PC-3 (cell line): ENCODE measurements at regions not wholly inside any gene's neighbourhood (a gene's known extent, or its start where the extent isn't known, plus 50 kb on each side); places are given as distances from the start of the nearest gene placed in this dataset.

Experiments used
- ATAC-seq: fragments of 200-7000 bp; cut with Tn5 transposase; 2 replicates; pipeline ENCODE4 v1.9.1; 2020; ENCODE audit warnings: mild to moderate bottlenecking, moderate library complexity
- BruUV-seq: library from RNA; stranded (reverse); fragments of 400-500 nt; replicated peaks from 2 replicates; lab custom pipeline; 2021; lab: Mats Ljungman, UMichigan
- CTCF ChIA-PET: fragments of 300-600 bp; sonication (Branson Sonifier 250); formaldehyde crosslinking; loops from one replicate; lab custom pipeline; 2022; ENCODE audit warnings: antibody characterized with exemption; lab: Charles Lee
- POLR2A ChIA-PET: fragments of 300-600 bp; sonication (Branson Sonifier 250); formaldehyde crosslinking; loops from one replicate; lab custom pipeline; 2022; ENCODE audit warnings: antibody characterized with exemption; ENCODE audit not compliant: unreplicated experiment; lab: Charles Lee
- DNase-seq: peaks from one replicate; pipeline ENCODE4 v3.0.0-alpha.2; 2015
- H2AFZ ChIP-seq: fragments of 300-600 bp; sonication (generic); 2 replicates; pipeline ENCODE4 v1.6.0; 2016; ENCODE audit warnings: antibody characterized with exemption, low read length
- H3F3A ChIP-seq: fragments of 300-600 bp; sonication (generic); one replicate; pipeline ENCODE4 v1.6.0; 2017; ENCODE audit warnings: antibody characterized with exemption, low read length, control low read depth, mild to moderate bottlenecking; ENCODE audit not compliant: unreplicated experiment
- H3K27ac ChIP-seq: fragments of 300-600 bp; sonication (generic); 2 replicates; pipeline ENCODE4 v1.5.1; 2016; ENCODE audit warnings: mild to moderate bottlenecking, low read length
- H3K27me3 ChIP-seq: fragments of 300-600 bp; sonication (generic); 2 replicates; pipeline ENCODE4 v1.6.1; 2016; ENCODE audit warnings: low read length, mixed read lengths
- H3K36me3 ChIP-seq: fragments of 300-600 bp; sonication (generic); 2 replicates; pipeline ENCODE4 v1.6.1; 2016; ENCODE audit warnings: low read depth, mixed run types, low read length, mixed read lengths
- H3K4me1 ChIP-seq: fragments of 300-600 bp; sonication (generic); 2 replicates; pipeline ENCODE4 v1.5.1; 2016; ENCODE audit warnings: low read length; ENCODE audit not compliant: insufficient read depth
- H3K4me2 ChIP-seq: fragments of 300-600 bp; sonication (generic); 2 replicates; pipeline ENCODE4 v1.6.0; 2016; ENCODE audit warnings: low read length
- H3K4me3 ChIP-seq: fragments of 300-600 bp; sonication (generic); 2 replicates; pipeline ENCODE4 v1.5.1; 2016; ENCODE audit warnings: mild to moderate bottlenecking, low read length, mixed read lengths
- H3K79me2 ChIP-seq: fragments of 300-600 bp; sonication (generic); 2 replicates; pipeline ENCODE4 v1.6.1; 2017; ENCODE audit warnings: low read length, mixed read lengths
- H3K9ac ChIP-seq: fragments of 300-600 bp; sonication (generic); 2 replicates; pipeline ENCODE4 v1.6.0; 2016; ENCODE audit warnings: mild to moderate bottlenecking, low read length
- H3K9me2 ChIP-seq: fragments of 300-600 bp; sonication (generic); replicated peaks from 2 replicates; pipeline ENCODE4 v1.6.1; 2016; ENCODE audit warnings: mixed run types, low read length, mixed read lengths
- H3K9me3 ChIP-seq: fragments of 300-600 bp; sonication (generic); 2 replicates; pipeline ENCODE4 v1.6.1; 2016; ENCODE audit warnings: low read length, mixed read lengths
- H4K20me1 ChIP-seq: fragments of 300-600 bp; sonication (generic); 2 replicates; pipeline ENCODE4 v1.6.1; 2016; ENCODE audit warnings: low read length, mixed read lengths
- EZH2 ChIP-seq: fragments of 300-600 bp; sonication (generic); IDR thresholded peaks from one replicate; pipeline ENCODE4 v1.6.1; 2017; ENCODE audit warnings: antibody characterized with exemption, mild to moderate bottlenecking, low read length; ENCODE audit not compliant: unreplicated experiment
- EZH2phosphoT487 ChIP-seq: fragments of 300-600 bp; sonication (generic); IDR thresholded peaks from 2 replicates; pipeline ENCODE4 v1.6.1; 2018; ENCODE audit warnings: mild to moderate bottlenecking, antibody characterized with exemption, low read length, borderline replicate concordance
- intact Hi-C: fragments of 100-400 bp; cut with micrococcal nuclease; formaldehyde crosslinking; loops from 2 replicates; pipeline ENCODE4 v1.9.0; 2023
- TF ChIP-seq, protein P1 (sequence below): fragments of 300-600 bp; sonication (generic); conservative IDR thresholded peaks from 2 replicates; pipeline ENCODE4 v1.5.1; 2017; ENCODE audit warnings: antibody characterized with exemption, low read depth, mild to moderate bottlenecking, low read length

DNA sequence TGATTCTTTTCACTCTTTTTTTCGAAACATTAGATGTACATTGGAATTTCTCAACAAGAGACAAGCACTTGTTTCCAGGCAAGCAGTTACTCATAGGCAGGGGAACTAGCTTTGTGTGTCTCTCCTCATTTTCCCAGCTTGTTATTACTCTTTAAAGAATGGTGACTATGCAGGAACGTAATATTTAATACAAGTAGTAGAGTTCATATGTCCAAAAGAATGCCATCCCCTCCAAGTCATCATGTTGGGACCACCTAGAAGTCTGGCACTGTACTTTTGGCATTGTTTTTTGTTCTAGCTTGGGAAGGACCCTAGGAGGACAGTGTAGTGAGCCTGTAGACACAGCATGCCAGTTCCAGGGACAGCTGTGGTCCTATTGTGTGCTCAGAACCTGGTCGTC lies 650.7 kb downstream of the INHBA start:
- H3K9ac ChIP-seq = no peak overlapping the region
- DNase-seq = no peak
- no peaks in the 10 kb centered on the region for H3K36me3 ChIP-seq
- no peak overlapping the region for H3K27ac ChIP-seq
- no peaks in the 10 kb centered on the region for H3F3A ChIP-seq
- no peak overlapping the region for H2AFZ ChIP-seq
- H3K4me1 ChIP-seq = peaks cover 15% of the 10 kb centered on the region
- H3K9me3 ChIP-seq = peaks cover 2% of the 10 kb centered on the region; the same call in 1 of the 2 replicates
- ChIA-PET POLR2A (no interaction called here), CTCF (interaction anchor here (0.5 kb wide), 1 partner anchor 25 kb away, joined by 3 read pairs; no protein-coding TSS in a partner anchor)
- H3K79me2 ChIP-seq = no peaks in the 10 kb centered on the region
- H3K4me2 ChIP-seq = no peak overlapping the region
- H3K27me3 ChIP-seq = no peaks in the 10 kb centered on the region
- H3K9me2 ChIP-seq = no peaks in the 10 kb centered on the region
- BruUV-seq = no TSS peak
- no peaks in the 10 kb centered on the region for H4K20me1 ChIP-seq
- ATAC-seq = no peak
- intact Hi-C loops = no loop called here
- H3K4me3 ChIP-seq = no peak overlapping the region
- TF ChIP-seq, protein P1, sequence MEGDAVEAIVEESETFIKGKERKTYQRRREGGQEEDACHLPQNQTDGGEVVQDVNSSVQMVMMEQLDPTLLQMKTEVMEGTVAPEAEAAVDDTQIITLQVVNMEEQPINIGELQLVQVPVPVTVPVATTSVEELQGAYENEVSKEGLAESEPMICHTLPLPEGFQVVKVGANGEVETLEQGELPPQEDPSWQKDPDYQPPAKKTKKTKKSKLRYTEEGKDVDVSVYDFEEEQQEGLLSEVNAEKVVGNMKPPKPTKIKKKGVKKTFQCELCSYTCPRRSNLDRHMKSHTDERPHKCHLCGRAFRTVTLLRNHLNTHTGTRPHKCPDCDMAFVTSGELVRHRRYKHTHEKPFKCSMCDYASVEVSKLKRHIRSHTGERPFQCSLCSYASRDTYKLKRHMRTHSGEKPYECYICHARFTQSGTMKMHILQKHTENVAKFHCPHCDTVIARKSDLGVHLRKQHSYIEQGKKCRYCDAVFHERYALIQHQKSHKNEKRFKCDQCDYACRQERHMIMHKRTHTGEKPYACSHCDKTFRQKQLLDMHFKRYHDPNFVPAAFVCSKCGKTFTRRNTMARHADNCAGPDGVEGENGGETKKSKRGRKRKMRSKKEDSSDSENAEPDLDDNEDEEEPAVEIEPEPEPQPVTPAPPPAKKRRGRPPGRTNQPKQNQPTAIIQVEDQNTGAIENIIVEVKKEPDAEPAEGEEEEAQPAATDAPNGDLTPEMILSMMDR = no peak
- TF ChIP-seq EZH2 (no peak), EZH2phosphoT487 (no peak)

DNA sequence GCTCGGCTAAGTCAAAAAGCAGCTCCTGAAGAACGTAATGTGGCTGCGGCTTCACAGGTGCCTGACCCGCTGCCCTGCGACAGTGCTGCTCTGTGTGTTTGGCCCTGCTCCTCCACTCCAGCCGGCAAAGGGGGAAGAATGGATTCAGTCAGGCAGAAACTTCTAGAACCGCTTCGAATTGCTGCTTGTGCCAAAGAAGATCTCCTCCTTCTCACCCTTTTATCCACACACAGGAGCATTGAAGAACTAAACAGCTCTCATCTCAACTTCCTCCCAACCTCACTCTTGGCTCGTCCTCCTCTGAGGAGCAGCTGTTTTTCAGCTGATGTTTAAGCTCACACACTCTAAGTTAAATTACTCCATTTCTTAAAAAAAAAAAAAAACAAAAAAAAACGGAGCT lies 651.4 kb downstream of the INHBA start:
- H3K9ac ChIP-seq = no peak overlapping the region
- CTCF ChIA-PET = interaction anchor here (0.6 kb wide), 1 partner anchor 587 kb away, joined by 4 read pairs; no protein-coding TSS in a partner anchor
- H3F3A ChIP-seq = no peaks in the 10 kb centered on the region
- H3K4me1 ChIP-seq = peaks cover 22% of the 10 kb centered on the region
- no peaks in the 10 kb centered on the region for H3K9me3 ChIP-seq
- POLR2A ChIA-PET = no interaction called here
- H3K36me3 ChIP-seq = no peaks in the 10 kb centered on the region
- no peaks in the 10 kb centered on the region for H3K9me2 ChIP-seq
- no peak overlapping the region for H3K27ac ChIP-seq
- intact Hi-C loops = no loop called here
- no peaks in the 10 kb centered on the region for H4K20me1 ChIP-seq
- H3K4me2 ChIP-seq = no peak overlapping the region
- TF ChIP-seq, protein P1 = no peak
- TF ChIP-seq EZH2phosphoT487 = no peak
- no peak for TF ChIP-seq EZH2
- no peak overlapping the region for H2AFZ ChIP-seq
- no peak for ATAC-seq
- H3K27me3 ChIP-seq = no peaks in the 10 kb centered on the region
- BruUV-seq = no TSS peak
- no peak overlapping the region for H3K4me3 ChIP-seq
- H3K79me2 ChIP-seq = no peaks in the 10 kb centered on the region
- DNase-seq = no peak

DNA sequence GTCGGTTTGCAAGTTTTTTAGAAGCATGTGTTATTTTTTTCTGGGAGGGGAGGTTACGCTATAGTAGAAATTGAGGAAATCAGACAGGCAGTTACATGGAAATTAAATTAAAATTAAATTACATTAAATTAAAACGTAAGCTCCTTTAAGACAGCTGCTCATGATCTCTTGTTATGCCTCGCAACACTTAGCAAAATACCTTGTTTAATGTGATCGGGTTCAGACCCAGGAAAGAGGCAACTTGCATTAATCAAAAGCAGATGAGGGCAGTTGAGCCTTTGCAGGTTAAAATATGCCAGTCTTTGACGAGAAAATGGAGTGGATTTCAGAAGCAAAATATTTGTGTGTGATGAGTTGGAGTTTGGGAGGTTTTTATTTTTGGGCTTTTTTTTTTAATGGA lies 651.8 kb downstream of the INHBA start:
- H3K9ac ChIP-seq = no peak overlapping the region
- no TSS peak for BruUV-seq
- no peak for DNase-seq
- no peaks in the 10 kb centered on the region for H3K36me3 ChIP-seq
- H3K4me1 ChIP-seq = peaks cover 27% of the 10 kb centered on the region
- no peaks in the 10 kb centered on the region for H4K20me1 ChIP-seq
- POLR2A ChIA-PET = no interaction called here
- no peaks in the 10 kb centered on the region for H3K79me2 ChIP-seq
- ATAC-seq = no peak
- no peaks in the 10 kb centered on the region for H3K9me3 ChIP-seq
- TF ChIP-seq EZH2phosphoT487 = no peak
- TF ChIP-seq, protein P1 = no peak
- H3F3A ChIP-seq = no peaks in the 10 kb centered on the region
- CTCF ChIA-PET = interaction anchor here (0.6 kb wide), 1 partner anchor 587 kb away, joined by 4 read pairs; no protein-coding TSS in a partner anchor
- intact Hi-C loops = no loop called here
- no peaks in the 10 kb centered on the region for H3K27me3 ChIP-seq
- no peak overlapping the region for H3K4me2 ChIP-seq
- H3K9me2 ChIP-seq = no peaks in the 10 kb centered on the region
- H3K4me3 ChIP-seq = no peak overlapping the region
- no peak overlapping the region for H3K27ac ChIP-seq
- H2AFZ ChIP-seq = no peak overlapping the region
